ENCODE measurements at regions not wholly inside any gene's neighbourhood (a gene's known extent, or its start where the extent isn't known, plus 50 kb on each side); places are given as distances from the start of the nearest gene placed in this dataset.

GRCh38 chr17:55580596-55581133, 69.4 kb upstream of the SMIM36 start:
- TF ChIP-seq POLR2A (IDR thresholded peaks at IDR 0.05), result no peak
- no peak for TF ChIP-seq CTCF (IDR thresholded peaks at IDR 0.05)
